NCI-H510A (cell line): ENCODE measurements at regions not wholly inside any gene's neighbourhood (a gene's known extent, or its start where the extent isn't known, plus 50 kb on each side); places are given as distances from the start of the nearest gene placed in this dataset.
A peak's percentile ranks its signal among the peaks of the same experiment; 100 is the strongest.

Source experiments
- DNase-seq: peaks from one replicate; lab custom pipeline; 2025; lab: John Stamatoyannopoulos, UW

GRCh38 chr22:48894804-48895250, 932.8 kb downstream of the BRD1 start:
- DNase-seq = no peak

GRCh38 chr22:48894064-48894671, 933.5 kb downstream of the BRD1 start:
- no peak for DNase-seq

DNA sequence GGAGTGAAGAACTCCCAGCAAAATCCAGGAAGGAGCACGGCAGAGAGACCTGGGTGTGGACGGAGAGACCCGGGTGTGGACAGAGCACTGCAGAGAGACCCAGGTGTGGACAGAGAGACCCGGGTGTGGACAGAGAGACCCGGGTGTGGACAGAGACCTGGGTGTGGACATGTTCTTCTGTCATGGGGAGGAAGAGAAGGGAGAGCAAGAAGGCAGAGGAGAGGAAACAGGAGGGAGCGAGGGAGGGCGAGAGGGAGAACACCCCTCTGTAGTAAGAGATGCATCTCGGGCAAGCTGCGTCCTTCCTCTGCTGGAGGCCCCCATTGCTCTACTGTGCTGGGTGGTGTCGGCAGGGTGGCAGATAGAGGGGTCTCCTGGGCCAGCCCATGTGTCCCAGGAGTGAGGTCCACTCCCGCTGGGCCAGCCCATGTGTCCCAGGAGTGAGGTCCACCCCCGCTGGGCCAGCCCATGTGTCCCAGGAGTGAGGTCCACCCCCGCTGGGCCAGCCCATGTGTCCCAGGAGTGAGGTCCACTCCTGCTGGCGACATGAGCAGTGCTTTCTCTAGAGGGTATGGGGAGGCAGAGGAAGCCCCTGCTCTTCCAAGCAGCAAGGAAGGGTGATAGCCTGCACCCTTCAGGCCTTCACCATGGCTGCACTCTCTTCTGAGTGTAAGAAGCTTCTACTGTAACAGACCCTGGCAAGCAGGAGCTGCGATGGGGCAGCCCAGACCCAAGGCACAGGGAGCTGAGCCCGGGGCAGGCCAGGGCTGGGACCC, 934.2 kb downstream of the BRD1 start:
- no peak for DNase-seq

- no peak for DNase-seq
Measured at GRCh38 chr22:48892578-48893287, 934.9 kb downstream of the BRD1 start.

DNA sequence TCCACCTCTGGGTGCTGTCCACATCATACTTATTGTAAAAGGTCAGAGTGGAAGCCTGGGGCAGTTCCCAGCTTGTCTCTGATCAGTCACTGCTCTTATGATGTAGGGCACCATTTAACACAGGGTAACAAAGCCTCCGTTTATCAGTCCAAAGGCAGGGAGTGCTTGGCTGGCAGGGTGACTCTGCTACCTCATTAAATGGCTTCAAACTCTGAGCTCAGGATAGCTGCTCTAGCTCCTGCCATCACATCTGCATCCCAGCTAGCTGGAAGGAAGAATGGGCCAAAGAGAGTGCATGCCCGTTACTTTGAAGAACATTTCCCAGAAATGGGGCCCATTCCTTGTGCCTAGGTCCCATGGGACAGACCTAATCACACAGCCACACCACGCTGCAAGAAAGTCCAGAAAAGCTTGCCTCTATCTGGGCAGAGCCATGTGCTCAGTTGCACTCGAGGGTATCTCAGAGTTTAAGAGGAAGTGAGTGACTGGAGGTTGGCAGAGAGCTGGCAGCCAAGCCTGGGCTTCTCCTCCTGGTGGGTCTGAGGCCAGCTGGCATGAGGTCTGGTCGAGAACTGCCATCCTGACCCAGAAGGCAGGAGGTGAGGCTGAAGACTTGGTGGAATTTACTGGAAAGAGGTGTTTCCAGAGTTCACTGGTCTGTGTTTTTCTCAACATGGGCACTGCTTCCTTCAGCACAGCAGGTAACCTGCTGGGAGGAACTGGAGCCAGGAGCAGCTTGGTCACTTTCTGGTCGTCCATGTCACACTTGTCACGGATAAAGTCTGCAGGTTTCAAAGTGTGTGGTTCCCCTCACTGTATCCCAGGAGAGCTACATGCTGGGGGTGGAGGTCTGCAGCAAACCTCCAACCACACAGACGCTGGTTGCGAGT, 935.7 kb downstream of the BRD1 start:
- no peak for DNase-seq

DNA sequence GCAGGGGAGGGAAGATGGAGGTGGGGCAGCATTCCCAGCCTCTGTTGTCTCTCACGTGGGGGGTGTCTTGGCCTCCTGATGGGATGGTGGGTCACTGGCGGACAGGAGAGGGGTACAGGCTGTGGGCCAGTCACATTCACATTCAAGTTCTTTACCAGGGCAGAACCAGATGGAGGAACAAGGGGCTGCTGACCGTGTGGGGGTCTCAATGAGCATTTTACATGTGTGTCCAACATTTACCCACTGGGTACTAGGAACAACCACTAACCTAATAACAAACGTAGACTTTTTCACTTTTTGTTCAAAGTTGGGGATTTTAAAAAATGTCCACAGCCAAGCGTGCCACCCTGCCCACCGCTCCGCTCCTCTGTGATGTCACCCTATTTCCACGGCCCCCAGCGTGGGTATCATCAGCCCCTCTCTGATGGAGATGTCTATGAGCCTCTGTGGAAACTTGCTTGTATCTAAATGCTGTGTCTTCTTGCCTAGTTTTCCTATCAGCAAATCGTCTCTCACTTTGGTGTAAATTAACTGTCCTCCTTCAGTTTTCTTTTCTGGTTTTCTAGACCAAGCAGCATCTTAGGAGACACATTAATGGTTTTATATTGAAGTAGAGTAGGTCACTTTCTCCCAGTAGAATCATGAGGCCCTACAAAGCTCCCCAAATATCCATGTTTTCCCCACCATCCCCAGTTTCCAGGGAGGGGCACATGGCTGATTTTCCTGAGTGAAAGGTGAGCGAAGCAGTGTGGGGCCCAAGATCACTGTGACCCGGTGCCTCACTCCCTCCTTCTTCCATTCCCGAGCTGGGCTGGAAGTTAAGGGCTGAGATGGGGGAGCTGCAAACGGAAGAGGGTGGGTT, 936.7 kb downstream of the BRD1 start:
- no peak for DNase-seq

DNA sequence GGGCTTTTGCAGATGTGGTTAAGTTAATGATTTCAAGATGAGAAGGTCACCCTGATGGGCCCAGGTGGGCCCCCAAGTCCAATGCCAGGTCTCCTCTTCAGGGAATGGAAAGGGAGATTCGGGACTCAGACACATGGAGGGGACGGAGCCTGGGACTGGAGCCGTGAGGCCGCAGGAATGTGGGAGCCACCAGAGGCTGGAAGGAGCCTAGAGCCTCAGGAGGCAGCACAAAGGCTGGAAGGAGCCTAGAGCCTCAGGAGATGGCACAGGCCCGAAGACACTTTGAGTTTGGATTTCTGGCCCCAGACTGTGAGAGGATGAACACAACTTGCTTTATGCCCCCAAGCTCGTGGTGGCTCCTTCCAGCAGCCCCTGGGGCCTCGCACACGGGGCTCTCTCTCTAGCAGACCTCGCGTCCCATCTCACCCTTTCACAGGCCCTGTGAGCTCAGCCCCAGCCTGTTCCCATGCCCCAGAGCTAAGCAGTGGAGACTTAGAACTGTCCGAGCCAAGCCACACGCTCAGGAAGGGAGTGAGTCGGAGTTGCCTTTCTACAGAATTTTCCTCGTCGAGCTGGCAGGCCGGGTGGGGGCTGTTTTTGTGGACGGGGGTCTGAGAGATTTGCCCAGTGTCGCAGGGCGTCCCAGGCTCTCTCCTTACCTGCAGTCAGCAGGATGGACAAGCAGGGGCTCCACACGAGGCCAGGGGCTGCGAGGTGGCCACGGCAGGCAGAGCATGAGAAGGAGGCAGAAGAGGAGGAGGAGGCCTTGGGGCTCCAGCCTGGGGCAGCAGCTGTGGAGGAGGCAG, 937.6 kb downstream of the BRD1 start:
- DNase-seq = no peak

DNA sequence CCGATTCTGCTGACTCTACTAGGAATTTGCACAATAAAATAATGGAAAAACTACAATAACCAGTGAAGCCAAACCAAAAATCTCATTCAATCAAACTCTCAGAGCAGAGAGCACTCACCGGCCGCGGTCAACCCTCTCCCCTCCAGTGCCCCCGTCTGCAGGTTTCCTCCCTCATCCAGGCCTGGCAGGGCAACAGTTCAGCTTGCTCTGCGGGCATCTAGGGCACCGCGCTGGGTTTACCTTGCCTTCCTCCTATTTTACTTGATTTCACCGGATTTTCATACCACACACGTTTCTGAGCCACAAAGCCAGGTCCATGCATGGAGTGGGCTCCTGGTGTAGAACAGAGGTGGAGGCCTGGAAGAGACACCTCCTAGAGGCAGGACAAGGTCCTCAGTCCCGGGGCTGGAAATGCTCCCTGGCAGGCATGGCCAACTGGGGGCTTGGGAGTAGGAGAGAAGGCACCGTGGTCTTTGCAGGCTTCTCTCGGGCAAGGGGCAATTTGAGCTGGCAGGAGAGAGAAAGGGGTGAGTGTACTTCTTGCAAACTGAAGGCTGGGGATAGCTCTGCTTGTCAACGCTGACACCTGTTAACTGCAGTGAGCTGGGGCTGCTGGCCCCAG, 938.4 kb downstream of the BRD1 start:
- DNase-seq = no peak

DNA sequence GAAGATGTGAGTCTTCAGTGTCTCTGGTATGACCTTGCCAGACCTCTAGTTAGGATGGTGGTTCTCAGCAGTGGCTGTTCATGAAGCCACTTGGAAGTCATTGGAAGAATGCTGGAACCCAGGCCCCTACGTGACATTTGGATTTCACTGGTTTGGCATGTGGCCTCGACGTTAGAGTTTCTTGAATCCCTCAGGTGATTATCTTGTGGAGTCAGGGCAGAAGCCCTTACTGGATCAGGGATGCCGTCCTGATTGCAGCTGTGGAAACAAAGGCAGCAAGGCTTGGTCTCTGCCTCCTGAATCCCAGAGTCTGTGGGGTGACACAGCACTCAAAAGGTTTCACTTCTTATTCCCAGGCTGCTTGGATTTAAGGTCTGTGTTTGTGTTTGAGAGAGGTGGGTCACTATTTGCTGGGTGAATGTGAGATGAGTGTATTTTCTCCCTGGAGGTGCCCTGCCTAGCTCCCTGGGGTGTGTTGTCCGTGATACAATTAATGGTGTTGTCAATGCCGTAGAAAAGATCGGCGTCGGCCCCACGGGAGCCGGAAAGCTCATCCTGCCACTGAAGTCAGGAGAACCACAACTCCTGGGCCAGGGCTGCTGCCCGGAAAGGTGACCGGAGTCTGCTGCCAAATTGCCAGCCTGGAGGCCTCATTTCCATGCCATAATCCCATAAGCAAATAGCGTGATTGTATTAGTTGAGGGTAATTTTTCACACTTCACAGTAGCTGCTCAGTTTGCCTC, 939.0 kb downstream of the BRD1 start:
- no peak for DNase-seq

DNA sequence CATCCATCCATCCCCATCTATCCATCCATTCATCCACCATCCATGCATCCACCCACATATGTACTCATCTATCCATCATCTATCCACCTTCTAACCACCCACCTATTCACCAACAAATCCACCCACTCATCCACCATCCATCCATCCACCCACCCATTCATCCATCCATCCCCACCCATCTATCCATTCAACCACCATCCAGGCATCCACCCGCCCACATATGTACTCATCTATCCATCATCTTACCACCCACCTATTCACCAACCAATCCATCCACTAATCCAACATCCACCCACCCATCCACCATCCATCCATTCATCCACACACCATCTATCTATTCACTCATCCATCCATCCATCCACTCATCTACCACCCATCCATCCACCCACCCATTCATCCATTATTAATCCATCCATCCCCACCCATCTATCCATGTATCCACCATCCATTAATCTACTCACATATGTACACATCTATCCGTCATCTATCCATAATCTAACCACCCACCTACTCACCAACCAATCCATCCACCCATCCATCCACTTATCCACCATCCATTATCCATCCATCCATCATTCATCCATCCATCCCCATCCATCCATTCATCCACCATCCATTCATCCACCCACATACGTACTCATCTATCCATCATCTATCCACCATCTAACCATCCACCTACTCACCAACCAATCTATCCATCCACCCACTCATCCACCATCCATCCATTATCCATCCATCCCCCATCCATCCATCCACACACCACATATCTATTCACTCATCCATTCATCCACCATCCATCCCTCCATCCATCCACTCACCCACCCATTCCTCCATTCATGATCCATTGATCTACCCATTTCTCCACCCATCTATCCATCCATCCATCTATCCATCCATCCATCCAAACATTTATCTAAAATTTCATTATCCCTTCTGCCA, 940.0 kb downstream of the BRD1 start:
- no peak for DNase-seq

DNA sequence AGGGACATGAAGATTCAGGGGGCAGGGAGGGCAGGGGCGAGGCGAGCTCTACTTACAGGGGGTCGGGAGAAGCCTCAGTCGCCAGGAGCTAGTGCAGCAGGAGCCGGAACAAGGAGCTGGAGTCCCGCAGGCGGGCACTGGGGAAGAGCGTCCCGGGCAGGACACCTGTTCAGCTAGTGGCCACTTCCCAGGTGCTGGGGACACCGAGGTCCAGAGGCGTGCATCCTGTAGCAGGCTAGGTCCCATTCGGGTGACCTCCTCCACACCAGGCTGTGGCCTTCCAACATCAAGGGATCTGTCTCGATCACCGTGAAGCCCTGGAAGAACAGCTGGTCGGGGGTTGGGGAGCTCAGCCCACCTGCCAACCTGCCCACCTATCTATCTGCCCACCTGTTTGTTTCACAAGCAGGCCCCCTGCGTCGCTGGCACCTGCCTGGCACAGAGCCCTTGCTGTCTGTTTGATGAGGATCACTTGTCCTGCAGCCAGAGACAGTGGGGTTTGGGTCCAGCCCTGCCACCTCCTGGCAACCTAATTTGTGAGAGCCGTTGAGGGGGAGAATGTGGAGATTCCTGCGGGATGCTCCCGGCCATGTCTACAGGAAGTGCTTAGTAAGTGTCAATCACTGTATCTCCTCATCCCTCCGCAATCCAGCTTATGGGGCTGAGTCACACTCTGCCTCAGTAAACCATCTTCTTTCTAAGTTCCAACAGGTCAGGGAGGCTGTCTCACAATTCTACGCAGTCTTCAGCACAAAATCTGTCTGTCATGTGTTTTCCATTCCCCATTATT, 940.9 kb downstream of the BRD1 start:
- DNase-seq = peak; percentile 58

DNA sequence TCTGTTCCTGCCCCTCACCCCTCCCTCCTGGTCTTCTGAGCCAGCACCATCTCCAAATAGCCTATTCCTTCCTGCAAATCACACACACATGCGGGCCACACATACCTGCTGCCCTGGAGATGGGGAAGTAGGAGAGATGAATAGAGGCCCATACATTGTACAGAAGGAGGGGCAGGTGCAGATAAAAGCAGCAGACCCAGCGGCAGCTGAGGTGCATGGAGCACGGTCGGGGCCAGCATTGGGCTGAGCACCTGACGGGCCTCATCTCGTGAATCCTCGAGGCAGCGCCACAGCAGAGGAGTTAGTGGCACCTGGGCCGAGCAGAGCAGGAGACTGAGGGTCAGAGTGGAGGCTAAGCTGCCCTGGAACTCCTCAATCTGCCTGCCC, 941.8 kb downstream of the BRD1 start:
- no peak for DNase-seq

- DNase-seq = no peak
Measured at GRCh38 chr22:48885271-48885918, 942.3 kb downstream of the BRD1 start.

DNA sequence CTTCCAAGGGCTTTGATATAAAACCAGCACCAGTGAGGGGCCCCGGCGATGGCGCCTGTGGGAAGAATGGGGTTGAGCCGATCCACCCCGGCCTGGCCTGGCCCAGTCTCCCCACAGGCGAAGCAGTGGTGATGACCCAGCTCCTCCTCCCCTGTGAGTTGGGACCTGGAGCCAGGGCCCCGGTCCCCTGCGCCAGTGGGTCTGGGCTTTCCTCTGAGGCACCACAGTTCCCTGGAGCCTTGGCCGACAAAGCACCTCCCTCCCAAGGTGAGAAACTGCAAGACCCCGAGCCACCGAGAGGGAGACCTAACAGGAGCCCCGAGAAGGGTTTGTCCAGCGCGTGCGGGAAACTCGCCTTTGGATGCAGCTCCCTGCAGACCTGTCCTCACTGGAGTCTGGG, 942.9 kb downstream of the BRD1 start:
- no peak for DNase-seq

DNA sequence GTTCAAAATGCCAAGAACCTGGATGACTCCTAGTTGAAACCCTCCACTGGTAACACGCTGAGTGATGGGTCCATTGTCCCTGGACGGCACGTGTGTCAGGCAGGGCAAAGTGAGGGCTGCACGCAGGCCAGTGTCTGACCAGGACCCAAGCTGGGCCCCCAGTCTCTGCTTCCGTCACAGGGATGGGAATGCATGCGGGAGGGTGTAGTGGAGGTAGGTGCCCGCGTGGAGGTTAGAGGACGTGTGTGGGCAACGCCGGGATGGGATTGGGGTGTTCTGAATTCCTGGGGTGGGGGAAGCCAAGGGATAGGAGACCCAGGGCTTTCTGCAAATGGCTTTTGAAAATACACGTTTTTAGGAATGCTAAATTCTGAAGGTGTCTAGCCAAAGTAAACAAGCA, 943.3 kb downstream of the BRD1 start:
- no peak for DNase-seq

- DNase-seq = no peak
Measured at GRCh38 chr22:48883211-48883960, 944.3 kb downstream of the BRD1 start.
